H9 (cell line): ENCODE measurements at regions not wholly inside any gene's neighbourhood (a gene's known extent, or its start where the extent isn't known, plus 50 kb on each side); places are given as distances from the start of the nearest gene placed in this dataset.

Experiments
- DNase-seq: peaks from one replicate; pipeline ENCODE4 v3.0.0-alpha.2; 2017
- H2AFZ ChIP-seq: one replicate; pipeline ENCODE4 v1.6.1; 2013; ENCODE audit warnings: mild to moderate bottlenecking, low read length, control low read depth, moderate library complexity
- H2AK5ac ChIP-seq: 2 replicates; pipeline ENCODE4 v1.6.1; 2013; ENCODE audit warnings: low read length, control low read depth, mixed read lengths; ENCODE audit not compliant: insufficient read length
- H2BK120ac ChIP-seq: one replicate; pipeline ENCODE4 v1.6.1; 2013; ENCODE audit warnings: low read depth, mild to moderate bottlenecking, low read length, control low read depth, inconsistent platforms; ENCODE audit not compliant: poor library complexity, severe bottlenecking
- H2BK12ac ChIP-seq: 2 replicates; pipeline ENCODE4 v1.6.1; 2013; ENCODE audit warnings: low read length, control low read depth, mixed read lengths, low read depth; ENCODE audit not compliant: insufficient read length
- H2BK15ac ChIP-seq: 2 replicates; pipeline ENCODE4 v1.6.1; 2013; ENCODE audit warnings: low read depth, low read length, control low read depth
- H2BK20ac ChIP-seq: one replicate; pipeline ENCODE4 v1.6.1; 2013; ENCODE audit warnings: low read depth, mild to moderate bottlenecking, low read length, control low read depth, inconsistent platforms; ENCODE audit not compliant: poor library complexity, severe bottlenecking
- H2BK5ac ChIP-seq: 2 replicates; pipeline ENCODE4 v1.6.1; 2013; ENCODE audit warnings: low read length, control low read depth, mixed read lengths; ENCODE audit not compliant: insufficient read length
- H3K14ac ChIP-seq: 2 replicates; pipeline ENCODE4 v1.6.1; 2013; ENCODE audit warnings: low read length, control low read depth; ENCODE audit not compliant: insufficient read depth
- H3K18ac ChIP-seq: 2 replicates; pipeline ENCODE4 v1.6.1; 2013; ENCODE audit warnings: low read depth, mild to moderate bottlenecking, mixed read lengths, low read length, control low read depth; ENCODE audit not compliant: insufficient read length
- H3K23ac ChIP-seq: 2 replicates; pipeline ENCODE4 v1.6.1; 2013; ENCODE audit warnings: low read length, control low read depth, mixed read lengths, low read depth; ENCODE audit not compliant: insufficient read length
- H3K23me2 ChIP-seq: 2 replicates; pipeline ENCODE4 v1.6.1; 2013; ENCODE audit warnings: low read depth, mild to moderate bottlenecking, mixed read lengths, low read length, control low read depth; ENCODE audit not compliant: insufficient read length, poor library complexity, severe bottlenecking
- H3K27ac ChIP-seq: 2 replicates; pipeline ENCODE4 v1.5.1; 2013; ENCODE audit warnings: low read length, control low read depth, mixed read lengths, low read depth; ENCODE audit not compliant: insufficient read length
- H3K27me3 ChIP-seq: 2 replicates; pipeline ENCODE4 v1.6.1; 2013; ENCODE audit warnings: low read length, control low read depth, inconsistent platforms; ENCODE audit not compliant: insufficient read depth
- H3K4ac ChIP-seq: 2 replicates; pipeline ENCODE4 v1.6.1; 2013; ENCODE audit warnings: low read depth, mild to moderate bottlenecking, control low read depth, inconsistent platforms, low read length, moderate library complexity
- H3K4me1 ChIP-seq: 2 replicates; pipeline ENCODE4 v1.6.1; 2013; ENCODE audit warnings: low read length, control low read depth, inconsistent platforms; ENCODE audit not compliant: insufficient read depth
- H3K4me2 ChIP-seq: 2 replicates; pipeline ENCODE4 v1.6.1; 2013; ENCODE audit warnings: low read length, control low read depth, mixed read lengths; ENCODE audit not compliant: insufficient read length, insufficient read depth
- H3K56ac ChIP-seq: 2 replicates; pipeline ENCODE4 v1.6.1; 2013; ENCODE audit warnings: low read depth, mild to moderate bottlenecking, mixed read lengths, low read length, control low read depth; ENCODE audit not compliant: insufficient read length
- H3K79me1 ChIP-seq: 2 replicates; pipeline ENCODE4 v1.6.1; 2013; ENCODE audit warnings: low read depth, mild to moderate bottlenecking, moderate library complexity, low read length, control low read depth, inconsistent platforms; ENCODE audit not compliant: insufficient read depth, poor library complexity, severe bottlenecking
- H3K79me2 ChIP-seq: 2 replicates; pipeline ENCODE4 v1.6.1; 2013; ENCODE audit warnings: low read length, control low read depth, inconsistent platforms; ENCODE audit not compliant: insufficient read depth
- H3K9ac ChIP-seq: 2 replicates; pipeline ENCODE4 v1.6.1; 2013; ENCODE audit warnings: low read length, control low read depth, mixed read lengths; ENCODE audit not compliant: insufficient read length; ENCODE audit errors: extremely low read depth
- H3K9me3 ChIP-seq: one replicate; pipeline ENCODE4 v1.6.1; 2013; ENCODE audit warnings: low read depth, low read length, inconsistent platforms; ENCODE audit not compliant: control insufficient read depth
- H3T11ph ChIP-seq: one replicate; pipeline ENCODE4 v1.6.1; 2013; ENCODE audit warnings: mild to moderate bottlenecking, low read length, control low read depth, inconsistent platforms
- H4K20me1 ChIP-seq: one replicate; pipeline ENCODE4 v1.6.1; 2013; ENCODE audit not compliant: control insufficient read depth, insufficient read length, insufficient read depth
- H4K5ac ChIP-seq: 2 replicates; pipeline ENCODE4 v1.6.1; 2013; ENCODE audit warnings: low read depth, mild to moderate bottlenecking, mixed read lengths, low read length, control low read depth; ENCODE audit not compliant: insufficient read length
- H4K8ac ChIP-seq: replicated peaks from 2 replicates; pipeline ENCODE4 v1.6.1; 2013; ENCODE audit warnings: low read length, control low read depth, mixed read lengths, low read depth; ENCODE audit not compliant: insufficient read length
- H4K91ac ChIP-seq: 2 replicates; pipeline ENCODE4 v1.6.1; 2013; ENCODE audit warnings: low read depth, mild to moderate bottlenecking, moderate library complexity, mixed read lengths, low read length, control low read depth; ENCODE audit not compliant: insufficient read length
- H3K27ac Mint-ChIP-seq, 3 experiments: 2 replicates in 2 of 3; 3 replicates in 1 of 3; pipeline ENCODE4 v1.8.0; 2020 to 2021; ENCODE audit warnings: mixed read lengths in 3 of 3, mild to moderate bottlenecking in 1 of 3, moderate library complexity in 1 of 3
- H3K27me3 Mint-ChIP-seq: 2 replicates; pipeline ENCODE4 v1.8.0; 2021; ENCODE audit warnings: low read depth, mild to moderate bottlenecking, moderate library complexity, mixed read lengths
- H3K36me3 Mint-ChIP-seq, 3 experiments: 2 replicates in 2 of 3; 3 replicates in 1 of 3; pipeline ENCODE4 v1.8.0; 2020 to 2021; ENCODE audit warnings: low read depth in 3 of 3, mixed read lengths in 3 of 3; ENCODE audit not compliant: insufficient read depth in 1 of 3
- H3K4me1 Mint-ChIP-seq, 2 experiments: 2 replicates each; pipeline ENCODE4 v1.8.0; 2020; ENCODE audit warnings: mixed read lengths in 2 of 2
- H3K4me3 Mint-ChIP-seq, 2 experiments: 2 replicates in 1 of 2; 3 replicates in 1 of 2; pipeline ENCODE4 v1.8.0; 2020 to 2021; ENCODE audit warnings: mild to moderate bottlenecking in 2 of 2, mixed read lengths in 2 of 2, moderate library complexity in 1 of 2
- H3K9me3 Mint-ChIP-seq, 2 experiments: 2 replicates in 1 of 2; 3 replicates in 1 of 2; pipeline ENCODE4 v1.8.0; 2020; ENCODE audit warnings: mild to moderate bottlenecking in 2 of 2, mixed read lengths in 2 of 2, moderate library complexity in 1 of 2
- WGBS: extraction: QIAGEN DNeasy Blood & Tissue Kit; methylation state at CpG from one replicate; pipeline ENCODE4 v1.1.7; 2013; ENCODE audit warnings: missing lambda C conversion rate, low lambda C conversion rate, mixed read lengths; ENCODE audit not compliant: insufficient read length; ENCODE audit errors: extremely low coverage; 5-methylcytosine and 5-hydroxymethylcytosine counted together
- TF ChIP-seq, protein P1 (sequence below): fragments of 200-600 bp; sonication (generic); conservative IDR thresholded peaks from 3 replicates; pipeline ENCODE4 v1.8.0; 2021; ENCODE audit warnings: antibody characterized with exemption, mild to moderate bottlenecking

DNA sequence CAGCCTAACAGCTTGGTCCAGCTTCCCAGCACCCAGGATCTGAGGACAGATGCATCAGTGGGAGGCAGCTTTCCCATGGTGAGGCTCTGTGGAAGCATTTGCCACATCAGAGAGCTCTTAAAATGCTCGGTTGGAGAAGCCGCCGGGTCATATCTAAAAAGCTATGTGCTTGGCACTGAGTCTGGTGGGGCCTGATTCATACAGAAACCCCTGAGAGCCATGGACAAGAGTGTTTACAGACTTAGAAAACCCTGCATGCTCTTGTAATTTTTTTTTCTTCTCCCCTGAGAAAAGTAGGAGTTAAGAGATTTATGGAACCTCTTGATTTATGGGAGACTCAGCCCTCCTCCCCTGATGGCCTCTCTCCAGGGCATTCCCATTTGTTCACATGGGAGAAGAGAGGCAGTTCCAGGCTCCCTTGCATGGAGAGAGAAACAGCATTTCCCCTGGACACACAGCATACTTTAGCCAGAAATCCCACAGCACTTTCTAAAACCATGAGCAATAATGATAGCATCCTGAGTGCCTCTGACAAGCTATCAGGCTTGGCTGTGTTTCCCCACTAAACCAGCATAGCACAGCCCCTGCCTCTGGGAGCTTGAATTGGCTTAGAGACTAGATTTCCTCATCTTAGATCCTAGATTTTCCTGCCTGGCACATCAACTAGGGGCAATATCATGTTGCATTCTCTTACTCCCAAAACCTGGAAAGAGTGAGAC lies 322.1 kb upstream of the AUTS2 start:
- Histone ChIP-seq H4K5ac (no peak overlapping the region), H2AFZ (no peak overlapping the region), H3K4me1 (no peaks in the 10 kb centered on the region), H2AK5ac (no peak overlapping the region), H2BK15ac (no peak overlapping the region), H3K9ac (no peak overlapping the region), H2BK12ac (no peak overlapping the region), H3K23me2 (no peaks in the 10 kb centered on the region), H3K18ac (no peak overlapping the region), H2BK5ac (no peak overlapping the region), H4K91ac (no peak overlapping the region), H4K20me1 (no peaks in the 10 kb centered on the region), H2BK20ac (no peak overlapping the region), H3K79me1 (no peaks in the 10 kb centered on the region), H3K9me3 (no peaks in the 10 kb centered on the region), H3K23ac (no peak overlapping the region), H3K56ac (no peak overlapping the region), H3K27me3 (no peaks in the 10 kb centered on the region), H3K4ac (no peak overlapping the region), H3K79me2 (no peaks in the 10 kb centered on the region), H4K8ac (no peak overlapping the region), H3T11ph (no peak overlapping the region), H3K4me2 (no peak overlapping the region), H2BK120ac (no peak overlapping the region), H3K14ac (no peak overlapping the region), H3K27ac (no peak overlapping the region)
- peaks cover 6% of the 10 kb centered on the region in 2 experiments for H3K4me1 Mint-ChIP-seq
- TF ChIP-seq, protein P1, sequence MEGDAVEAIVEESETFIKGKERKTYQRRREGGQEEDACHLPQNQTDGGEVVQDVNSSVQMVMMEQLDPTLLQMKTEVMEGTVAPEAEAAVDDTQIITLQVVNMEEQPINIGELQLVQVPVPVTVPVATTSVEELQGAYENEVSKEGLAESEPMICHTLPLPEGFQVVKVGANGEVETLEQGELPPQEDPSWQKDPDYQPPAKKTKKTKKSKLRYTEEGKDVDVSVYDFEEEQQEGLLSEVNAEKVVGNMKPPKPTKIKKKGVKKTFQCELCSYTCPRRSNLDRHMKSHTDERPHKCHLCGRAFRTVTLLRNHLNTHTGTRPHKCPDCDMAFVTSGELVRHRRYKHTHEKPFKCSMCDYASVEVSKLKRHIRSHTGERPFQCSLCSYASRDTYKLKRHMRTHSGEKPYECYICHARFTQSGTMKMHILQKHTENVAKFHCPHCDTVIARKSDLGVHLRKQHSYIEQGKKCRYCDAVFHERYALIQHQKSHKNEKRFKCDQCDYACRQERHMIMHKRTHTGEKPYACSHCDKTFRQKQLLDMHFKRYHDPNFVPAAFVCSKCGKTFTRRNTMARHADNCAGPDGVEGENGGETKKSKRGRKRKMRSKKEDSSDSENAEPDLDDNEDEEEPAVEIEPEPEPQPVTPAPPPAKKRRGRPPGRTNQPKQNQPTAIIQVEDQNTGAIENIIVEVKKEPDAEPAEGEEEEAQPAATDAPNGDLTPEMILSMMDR, result no peak
- peaks cover 58% of the 10 kb centered on the region for H3K27me3 Mint-ChIP-seq
- H3K9me3 Mint-ChIP-seq, result peaks cover 1 to 5% of the 10 kb centered on the region in 2 experiments
- no CpG with 5 or more reads among the region's 3 CpGs for WGBS
- no peak overlapping the region for H3K27ac Mint-ChIP-seq
- H3K36me3 Mint-ChIP-seq, result peaks cover 0 to 1% (median 0%) of the 10 kb centered on the region in 3 experiments; a peak in 2 of 7 replicates
- H3K4me3 Mint-ChIP-seq, result no peak overlapping the region
- no peak for DNase-seq
